ENCODE measurements at regions not wholly inside any gene's neighbourhood (a gene's known extent, or its start where the extent isn't known, plus 50 kb on each side); places are given as distances from the start of the nearest gene placed in this dataset.

DNA sequence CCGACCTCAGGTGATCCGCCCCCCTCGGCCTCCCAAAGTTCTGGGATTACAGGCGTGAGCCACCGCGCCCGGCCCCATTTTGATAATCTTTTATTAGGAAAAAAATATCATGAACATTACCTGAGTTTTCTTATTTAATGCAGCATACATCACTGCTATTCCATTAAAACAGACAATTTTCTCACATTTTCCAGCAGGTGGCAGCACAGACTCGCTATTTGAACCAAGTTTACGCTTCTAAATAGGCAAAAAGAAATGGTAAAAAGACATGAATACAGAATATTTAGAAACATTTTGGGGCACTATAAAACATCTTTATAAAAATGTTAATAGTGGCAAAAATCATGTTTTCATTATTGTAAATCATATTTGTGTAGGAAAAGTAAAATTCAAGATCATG lies 903.1 kb downstream of the SLITRK6 start:
- TF ChIP-seq POLR2AphosphoS5 (IDR thresholded peaks at IDR 0.05; ENCODE audit: borderline replicate concordance, low read depth, low read length) (no peak), EZH2 (IDR thresholded peaks at IDR 0.05) (no peak), FOXP2 (optimal IDR thresholded peaks at IDR 0.05; ENCODE audit: control extremely low read depth, extremely low read length, insufficient read depth) (no peak)
